Natural killer cell (primary cell): ENCODE measurements at regions not wholly inside any gene's neighbourhood (a gene's known extent, or its start where the extent isn't known, plus 50 kb on each side); places are given as distances from the start of the nearest gene placed in this dataset.

Experiments used
- ATAC-seq, 3 donors: fragments of 150-1000 bp in 2 of 3; fragments of 200-7000 bp in 1 of 3; cut with Tn5 transposase; 1 replicate in 1 of 3; 2 replicates in 2 of 3; pipeline ENCODE4 v1.10.0; 2021; ENCODE audit warnings: mild to moderate bottlenecking in 2 of 3, moderate library complexity in 2 of 3
- DNase-seq, 2 donors: peaks; one replicate each; pipeline versions ENCODE4 v3.0.0 to v3.0.0-alpha.2; 2013 to 2021; ENCODE audit warnings: mixed read lengths in 1 of 2
- H3K27ac ChIP-seq: one replicate; pipeline ENCODE4 v1.5.1; 2013; ENCODE audit warnings: mild to moderate bottlenecking, low read length
- H3K27me3 ChIP-seq: one replicate; pipeline ENCODE4 v1.6.1; 2013; ENCODE audit warnings: low read length; ENCODE audit not compliant: control insufficient read depth, insufficient read depth
- H3K36me3 ChIP-seq: one replicate; pipeline ENCODE4 v1.6.1; 2013; ENCODE audit warnings: low read length; ENCODE audit not compliant: control insufficient read depth, insufficient read depth
- H3K4me1 ChIP-seq: one replicate; pipeline ENCODE4 v1.6.1; 2013; ENCODE audit warnings: low read length; ENCODE audit not compliant: control insufficient read depth, insufficient read depth
- H3K4me3 ChIP-seq: one replicate; pipeline ENCODE4 v1.5.1; 2013; ENCODE audit warnings: low read length
- H3K9me3 ChIP-seq: one replicate; pipeline ENCODE4 v1.6.1; 2013; ENCODE audit warnings: low read length; ENCODE audit not compliant: control insufficient read depth, insufficient read depth
- H3K27ac Mint-ChIP-seq, 2 donors: one replicate each; pipeline ENCODE4 v1.8.0; 2022; ENCODE audit warnings: mild to moderate bottlenecking in 2 of 2, mixed read lengths in 2 of 2, moderate library complexity in 1 of 2
- H3K27me3 Mint-ChIP-seq, 2 donors: one replicate each; pipeline ENCODE4 v1.8.0; 2022; ENCODE audit warnings: low read depth in 2 of 2, mixed read lengths in 2 of 2
- H3K36me3 Mint-ChIP-seq: one replicate; pipeline ENCODE4 v1.8.0; 2022; ENCODE audit warnings: mixed read lengths
- H3K4me1 Mint-ChIP-seq, 2 donors: one replicate each; pipeline ENCODE4 v1.8.0; 2022; ENCODE audit warnings: mixed read lengths in 2 of 2
- H3K4me3 Mint-ChIP-seq: one replicate; pipeline ENCODE4 v1.8.0; 2022; ENCODE audit warnings: mild to moderate bottlenecking, moderate library complexity, mixed read lengths
- H3K9me3 Mint-ChIP-seq, 2 donors: one replicate each; pipeline ENCODE4 v1.8.0; 2022; ENCODE audit warnings: mixed read lengths in 2 of 2
- WGBS: methylation state at CpG from one replicate; pipeline ENCODE4 v1.1.7; 2013; ENCODE audit warnings: missing lambda C conversion rate; ENCODE audit not compliant: insufficient coverage; 5-methylcytosine and 5-hydroxymethylcytosine counted together
- intact Hi-C: fragments of 100-400 bp; cut with micrococcal nuclease; formaldehyde crosslinking; loops from one replicate; pipeline ENCODE4 v1.14.2; 2022
- TF ChIP-seq, protein P1 (sequence below): fragments of 200-600 bp; IDR thresholded peaks from one replicate; pipeline ENCODE4 v1.8.0; 2022; ENCODE audit warnings: antibody characterized with exemption

GRCh38 chr5:91315701-91316100 is 67.4 kb downstream of the ARRDC3 start:
- H3K4me1 ChIP-seq = peaks cover 41% of the 10 kb centered on the region

GRCh38 chr5:91313757-91314673 is 69.1 kb downstream of the ARRDC3 start:
- Histone ChIP-seq H3K4me1 (peaks cover 50% of the 10 kb centered on the region), H3K9me3 (no peaks in the 10 kb centered on the region), H3K36me3 (no peaks in the 10 kb centered on the region), H3K27ac (peak overlapping the region; percentile 68), H3K4me3 (no peak overlapping the region), H3K27me3 (no peaks in the 10 kb centered on the region)
- 29% methylated on average over 8 of the region's 9 CpGs for WGBS
- Mint-ChIP-seq H3K36me3 (no peaks in the 10 kb centered on the region), H3K9me3 (no peaks in the 10 kb centered on the region), H3K27me3 (no peaks in the 10 kb centered on the region), H3K27ac (peak overlapping the region; percentile 79 to 88), H3K4me1 (peaks cover 40 to 48% of the 10 kb centered on the region in 2 donors), H3K4me3 (peak overlapping the region; percentile 51)
- ATAC-seq (peak; percentile 71 to 90 (median 79)), DNase-seq (peak; percentile 73 to 87)
- TF ChIP-seq, protein P1, sequence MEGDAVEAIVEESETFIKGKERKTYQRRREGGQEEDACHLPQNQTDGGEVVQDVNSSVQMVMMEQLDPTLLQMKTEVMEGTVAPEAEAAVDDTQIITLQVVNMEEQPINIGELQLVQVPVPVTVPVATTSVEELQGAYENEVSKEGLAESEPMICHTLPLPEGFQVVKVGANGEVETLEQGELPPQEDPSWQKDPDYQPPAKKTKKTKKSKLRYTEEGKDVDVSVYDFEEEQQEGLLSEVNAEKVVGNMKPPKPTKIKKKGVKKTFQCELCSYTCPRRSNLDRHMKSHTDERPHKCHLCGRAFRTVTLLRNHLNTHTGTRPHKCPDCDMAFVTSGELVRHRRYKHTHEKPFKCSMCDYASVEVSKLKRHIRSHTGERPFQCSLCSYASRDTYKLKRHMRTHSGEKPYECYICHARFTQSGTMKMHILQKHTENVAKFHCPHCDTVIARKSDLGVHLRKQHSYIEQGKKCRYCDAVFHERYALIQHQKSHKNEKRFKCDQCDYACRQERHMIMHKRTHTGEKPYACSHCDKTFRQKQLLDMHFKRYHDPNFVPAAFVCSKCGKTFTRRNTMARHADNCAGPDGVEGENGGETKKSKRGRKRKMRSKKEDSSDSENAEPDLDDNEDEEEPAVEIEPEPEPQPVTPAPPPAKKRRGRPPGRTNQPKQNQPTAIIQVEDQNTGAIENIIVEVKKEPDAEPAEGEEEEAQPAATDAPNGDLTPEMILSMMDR = no peak
- intact Hi-C loops = loop anchor here (1.0 to 5.0 kb wide), 4 partner anchors 18 to 152 kb away; no protein-coding TSS in a partner anchor

More at GRCh38 chr5:91315701-91316100, 67.4 kb downstream of the ARRDC3 start:
- Histone ChIP-seq H3K27me3 (no peaks in the 10 kb centered on the region), H3K9me3 (no peaks in the 10 kb centered on the region), H3K36me3 (no peaks in the 10 kb centered on the region), H3K27ac (no peak overlapping the region), H3K4me3 (no peak overlapping the region)
- intact Hi-C loops = no loop called here
- DNase-seq (no peak), ATAC-seq (no peak)
- Mint-ChIP-seq H3K27me3 (no peaks in the 10 kb centered on the region), H3K27ac (peak overlapping the region in 1 of 2 donors; percentile 88), H3K4me3 (no peak overlapping the region), H3K36me3 (no peaks in the 10 kb centered on the region), H3K9me3 (no peaks in the 10 kb centered on the region), H3K4me1 (peaks cover 38 to 46% of the 10 kb centered on the region in 2 donors)
- 91% methylated on average over 4 of the region's 4 CpGs for WGBS
- TF ChIP-seq, protein P1 = no peak

- H3K4me3 Mint-ChIP-seq = peak overlapping the region; percentile 82
- Histone ChIP-seq H3K4me3 (no peak overlapping the region), H3K36me3 (no peaks in the 10 kb centered on the region), H3K9me3 (no peaks in the 10 kb centered on the region), H3K27me3 (no peaks in the 10 kb centered on the region), H3K27ac (peak overlapping the region; percentile 77), H3K4me1 (peaks cover 50% of the 10 kb centered on the region)
- TF ChIP-seq, protein P1 = no peak
- no peaks in the 10 kb centered on the region for H3K36me3 Mint-ChIP-seq
- peaks cover 40 to 48% of the 10 kb centered on the region in 2 donors for H3K4me1 Mint-ChIP-seq
- intact Hi-C loops = loop anchor here (5.0 kb wide), 1 partner anchor 45 kb away; no protein-coding TSS in a partner anchor
- peak overlapping the region; percentile 79 to 88 for H3K27ac Mint-ChIP-seq
- 78% methylated on average over 1 of the region's 1 CpG for WGBS
- no peaks in the 10 kb centered on the region for H3K27me3 Mint-ChIP-seq
- DNase-seq (no peak), ATAC-seq (no peak)
- H3K9me3 Mint-ChIP-seq = no peaks in the 10 kb centered on the region
These were observed 70.4 kb downstream of the ARRDC3 start for GRCh38 chr5:91312698-91313097.
